HepG2 (cell line): ENCODE measurements at regions not wholly inside any gene's neighbourhood (a gene's known extent, or its start where the extent isn't known, plus 50 kb on each side); places are given as distances from the start of the nearest gene placed in this dataset.

ENCODE experiments used
- ATAC-seq: fragments of 200-7000 bp; cut with Tn5 transposase; 3 replicates; pipeline ENCODE4 v1.9.1; 2020; ENCODE audit warnings: mild to moderate bottlenecking, moderate library complexity
- BruUV-seq: library from RNA; stranded (reverse); fragments of 400-500 nt; replicated peaks from 2 replicates; lab custom pipeline; 2021; lab: Mats Ljungman, UMichigan
- CTCF ChIA-PET: fragments of 300-600 bp; formaldehyde crosslinking; extraction: SDS; loops from one replicate; lab custom pipeline; 2021; ENCODE audit warnings: low total read pairs, inconsistent platforms, low intra/inter-chr PET ratio; lab: Yijun Ruan, JAX
- POLR2A ChIA-PET: fragments of 350-600 bp; sonication (Branson Sonifier 250); formaldehyde crosslinking; loops from one replicate; lab custom pipeline; 2020; ENCODE audit warnings: antibody characterized with exemption, inconsistent platforms; lab: Yijun Ruan, JAX
- DNase-seq: peaks from one replicate; pipeline ENCODE4 v3.0.0-alpha.2; 2015; ENCODE audit warnings: low spot score
- FAIRE-seq: peaks from 3 replicates; lab custom pipeline; 2011; peaks lifted over from hg19 to GRCh38; lab: Jason Lieb, UNC
- H2AFZ ChIP-seq: one replicate; pipeline ENCODE4 v1.6.1; 2011; ENCODE audit warnings: low read length, inconsistent platforms
- H3K27ac ChIP-seq: fragments of 300-600 bp; 3 replicates; pipeline ENCODE4 v1.8.0; 2011; ENCODE audit warnings: mixed run types, mild to moderate bottlenecking, mixed read lengths, low read length, inconsistent platforms; ENCODE audit not compliant: insufficient read depth; ENCODE audit errors: extremely low read length
- H3K27me3 ChIP-seq, 2 experiments: fragments of 200-600 bp in 1 of 2; 2 replicates in 1 of 2; 3 replicates in 1 of 2; pipeline versions ENCODE4 v1.6.0 to v1.8.0; 2011; ENCODE audit warnings: low read length in 2 of 2, mild to moderate bottlenecking in 2 of 2, moderate library complexity in 2 of 2, inconsistent platforms in 1 of 2; ENCODE audit not compliant: insufficient read depth in 2 of 2, control insufficient read depth in 1 of 2
- H3K36me3 ChIP-seq, 2 experiments: fragments of 200-600 bp in 1 of 2; replicated peaks in 1 of 2; 2 replicates in 1 of 2; 3 replicates in 1 of 2; pipeline versions ENCODE4 v1.5.1 to v1.8.0; 2011; ENCODE audit warnings: low read length in 2 of 2, inconsistent platforms in 1 of 2; ENCODE audit not compliant: insufficient read depth in 2 of 2, control insufficient read depth in 1 of 2
- H3K4me1 ChIP-seq: 2 replicates; pipeline ENCODE4 v1.5.1; 2012; ENCODE audit warnings: low read length, inconsistent platforms; ENCODE audit not compliant: insufficient read depth
- H3K4me2 ChIP-seq: 2 replicates; pipeline ENCODE4 v1.6.0; 2011; ENCODE audit warnings: low read depth, low read length, inconsistent platforms
- H3K4me3 ChIP-seq, 3 experiments: fragments of 200-600 bp in 1 of 3; sonication (generic), shearing (Covaris generic) in 1 of 3; replicated peaks in 1 of 3; 2 replicates each; pipeline ENCODE4 v1.5.1; 2011 to 2016; ENCODE audit warnings: low read length in 3 of 3, inconsistent platforms in 2 of 3, low read depth in 2 of 3, mild to moderate bottlenecking in 2 of 3, control low read depth in 1 of 3, mixed read lengths in 1 of 3; ENCODE audit not compliant: insufficient read depth in 1 of 3
- H3K79me2 ChIP-seq: one replicate; pipeline ENCODE4 v1.6.1; 2011; ENCODE audit warnings: low read length, inconsistent platforms; ENCODE audit not compliant: insufficient read depth
- H3K9ac ChIP-seq: 2 replicates; pipeline ENCODE4 v1.6.0; 2011; ENCODE audit warnings: mild to moderate bottlenecking, low read depth, low read length, inconsistent platforms; ENCODE audit not compliant: insufficient read depth
- H3K9me3 ChIP-seq: 2 replicates; pipeline ENCODE4 v1.5.1; 2012; ENCODE audit warnings: mild to moderate bottlenecking, low read length
- H4K20me1 ChIP-seq: 2 replicates; pipeline ENCODE4 v1.6.0; 2011; ENCODE audit warnings: inconsistent platforms, mild to moderate bottlenecking, low read length, moderate library complexity; ENCODE audit not compliant: insufficient read depth
- ZNF746 ChIP-seq: sonication (generic); formaldehyde crosslinking; IDR thresholded peaks from 2 replicates; pipeline ENCODE4 v1.8.0; 2022; ENCODE audit warnings: mild to moderate bottlenecking, missing genetic modification reagents
- WGBS: methylation state at CpG from one replicate; pipeline ENCODE4 v1.1.6; 2017; ENCODE audit warnings: low lambda C conversion rate; 5-methylcytosine and 5-hydroxymethylcytosine counted together
- in situ Hi-C: cut with HindIII; loops from 2 replicates; pipeline ENCODE4 v1.10.0; 2017; ENCODE audit warnings: low pct_unique_long_range_greater_than_20kb; ENCODE audit not compliant: extremely low pct_ligation_motif_present
- intact Hi-C: fragments of 100-400 bp; cut with micrococcal nuclease; formaldehyde crosslinking; loops from one replicate; pipeline ENCODE4 v1.10.0; 2022; ENCODE audit not compliant: unreplicated experiment
- TF ChIP-seq, protein P1 (sequence below): sonication (generic); formaldehyde crosslinking; IDR thresholded peaks from 2 replicates; pipeline ENCODE4 v1.4.0; 2020; ENCODE audit warnings: mild to moderate bottlenecking, missing genetic modification reagents, borderline replicate concordance
- TF ChIP-seq, protein P2 (sequence below): sonication (generic); formaldehyde crosslinking; IDR thresholded peaks from 2 replicates; pipeline ENCODE4 v1.4.0; 2020; ENCODE audit warnings: missing genetic modification reagents

DNA sequence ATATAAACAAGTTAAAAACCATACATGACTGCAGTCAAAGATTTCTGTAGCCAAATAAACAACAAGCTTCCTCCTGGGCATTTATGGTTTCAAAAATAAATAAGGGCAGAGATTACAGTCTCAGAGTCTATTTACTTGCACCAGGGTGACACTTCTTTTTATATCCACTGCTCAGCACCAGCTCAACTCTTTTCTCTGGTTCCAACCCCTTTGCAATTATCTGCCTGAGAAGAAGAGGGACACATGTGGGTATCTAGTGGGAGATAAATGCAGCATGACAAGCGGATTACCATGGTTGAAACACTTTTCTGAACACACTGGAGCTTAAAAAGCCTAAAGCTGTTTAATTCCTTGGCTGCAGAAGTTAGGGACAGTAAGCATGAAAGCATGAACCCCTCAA is 311.5 kb downstream of the CNTN3 start (continued):
- TF ChIP-seq, protein P1, sequence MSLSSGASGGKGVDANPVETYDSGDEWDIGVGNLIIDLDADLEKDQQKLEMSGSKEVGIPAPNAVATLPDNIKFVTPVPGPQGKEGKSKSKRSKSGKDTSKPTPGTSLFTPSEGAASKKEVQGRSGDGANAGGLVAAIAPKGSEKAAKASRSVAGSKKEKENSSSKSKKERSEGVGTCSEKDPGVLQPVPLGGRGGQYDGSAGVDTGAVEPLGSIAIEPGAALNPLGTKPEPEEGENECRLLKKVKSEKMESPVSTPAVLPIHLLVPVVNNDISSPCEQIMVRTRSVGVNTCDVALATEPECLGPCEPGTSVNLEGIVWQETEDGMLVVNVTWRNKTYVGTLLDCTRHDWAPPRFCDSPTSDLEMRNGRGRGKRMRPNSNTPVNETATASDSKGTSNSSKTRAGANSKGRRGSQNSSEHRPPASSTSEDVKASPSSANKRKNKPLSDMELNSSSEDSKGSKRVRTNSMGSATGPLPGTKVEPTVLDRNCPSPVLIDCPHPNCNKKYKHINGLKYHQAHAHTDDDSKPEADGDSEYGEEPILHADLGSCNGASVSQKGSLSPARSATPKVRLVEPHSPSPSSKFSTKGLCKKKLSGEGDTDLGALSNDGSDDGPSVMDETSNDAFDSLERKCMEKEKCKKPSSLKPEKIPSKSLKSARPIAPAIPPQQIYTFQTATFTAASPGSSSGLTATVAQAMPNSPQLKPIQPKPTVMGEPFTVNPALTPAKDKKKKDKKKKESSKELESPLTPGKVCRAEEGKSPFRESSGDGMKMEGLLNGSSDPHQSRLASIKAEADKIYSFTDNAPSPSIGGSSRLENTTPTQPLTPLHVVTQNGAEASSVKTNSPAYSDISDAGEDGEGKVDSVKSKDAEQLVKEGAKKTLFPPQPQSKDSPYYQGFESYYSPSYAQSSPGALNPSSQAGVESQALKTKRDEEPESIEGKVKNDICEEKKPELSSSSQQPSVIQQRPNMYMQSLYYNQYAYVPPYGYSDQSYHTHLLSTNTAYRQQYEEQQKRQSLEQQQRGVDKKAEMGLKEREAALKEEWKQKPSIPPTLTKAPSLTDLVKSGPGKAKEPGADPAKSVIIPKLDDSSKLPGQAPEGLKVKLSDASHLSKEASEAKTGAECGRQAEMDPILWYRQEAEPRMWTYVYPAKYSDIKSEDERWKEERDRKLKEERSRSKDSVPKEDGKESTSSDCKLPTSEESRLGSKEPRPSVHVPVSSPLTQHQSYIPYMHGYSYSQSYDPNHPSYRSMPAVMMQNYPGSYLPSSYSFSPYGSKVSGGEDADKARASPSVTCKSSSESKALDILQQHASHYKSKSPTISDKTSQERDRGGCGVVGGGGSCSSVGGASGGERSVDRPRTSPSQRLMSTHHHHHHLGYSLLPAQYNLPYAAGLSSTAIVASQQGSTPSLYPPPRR, result no peak

DNA sequence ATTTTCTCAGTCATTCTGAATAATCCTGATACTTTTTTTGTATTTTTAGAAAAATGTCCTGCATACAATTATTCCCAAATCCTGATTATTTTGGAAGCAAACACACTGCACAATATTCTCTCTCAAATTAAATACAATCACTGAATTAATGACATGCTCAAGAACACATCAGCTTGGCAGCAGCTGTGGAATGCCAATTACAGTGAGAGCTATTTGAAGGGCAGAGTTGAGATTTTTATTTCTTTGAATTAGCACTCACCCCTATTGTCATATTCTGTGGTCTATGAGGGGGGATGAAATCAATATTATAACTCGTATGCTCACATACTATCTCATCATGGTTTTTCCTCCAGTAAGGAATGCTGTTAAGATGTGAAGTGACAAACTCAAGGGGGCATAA is 312.2 kb downstream of the CNTN3 start:
- intact Hi-C loops (no loop called here), in situ Hi-C loops (no loop called here)
- no peak for TF ChIP-seq ZNF746
- TF ChIP-seq, protein P2, sequence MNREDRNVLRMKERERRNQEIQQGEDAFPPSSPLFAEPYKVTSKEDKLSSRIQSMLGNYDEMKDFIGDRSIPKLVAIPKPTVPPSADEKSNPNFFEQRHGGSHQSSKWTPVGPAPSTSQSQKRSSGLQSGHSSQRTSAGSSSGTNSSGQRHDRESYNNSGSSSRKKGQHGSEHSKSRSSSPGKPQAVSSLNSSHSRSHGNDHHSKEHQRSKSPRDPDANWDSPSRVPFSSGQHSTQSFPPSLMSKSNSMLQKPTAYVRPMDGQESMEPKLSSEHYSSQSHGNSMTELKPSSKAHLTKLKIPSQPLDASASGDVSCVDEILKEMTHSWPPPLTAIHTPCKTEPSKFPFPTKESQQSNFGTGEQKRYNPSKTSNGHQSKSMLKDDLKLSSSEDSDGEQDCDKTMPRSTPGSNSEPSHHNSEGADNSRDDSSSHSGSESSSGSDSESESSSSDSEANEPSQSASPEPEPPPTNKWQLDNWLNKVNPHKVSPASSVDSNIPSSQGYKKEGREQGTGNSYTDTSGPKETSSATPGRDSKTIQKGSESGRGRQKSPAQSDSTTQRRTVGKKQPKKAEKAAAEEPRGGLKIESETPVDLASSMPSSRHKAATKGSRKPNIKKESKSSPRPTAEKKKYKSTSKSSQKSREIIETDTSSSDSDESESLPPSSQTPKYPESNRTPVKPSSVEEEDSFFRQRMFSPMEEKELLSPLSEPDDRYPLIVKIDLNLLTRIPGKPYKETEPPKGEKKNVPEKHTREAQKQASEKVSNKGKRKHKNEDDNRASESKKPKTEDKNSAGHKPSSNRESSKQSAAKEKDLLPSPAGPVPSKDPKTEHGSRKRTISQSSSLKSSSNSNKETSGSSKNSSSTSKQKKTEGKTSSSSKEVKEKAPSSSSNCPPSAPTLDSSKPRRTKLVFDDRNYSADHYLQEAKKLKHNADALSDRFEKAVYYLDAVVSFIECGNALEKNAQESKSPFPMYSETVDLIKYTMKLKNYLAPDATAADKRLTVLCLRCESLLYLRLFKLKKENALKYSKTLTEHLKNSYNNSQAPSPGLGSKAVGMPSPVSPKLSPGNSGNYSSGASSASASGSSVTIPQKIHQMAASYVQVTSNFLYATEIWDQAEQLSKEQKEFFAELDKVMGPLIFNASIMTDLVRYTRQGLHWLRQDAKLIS (CRISPR knock-in tag), result no peak
- 0% methylated on average over 1 of the region's 1 CpG for WGBS
- H3K27me3 ChIP-seq, result no peaks in the 10 kb centered on the region
- no peaks in the 10 kb centered on the region for H3K9me3 ChIP-seq
- DNase-seq (no peak), FAIRE-seq (no peak), ATAC-seq (no peak)
- H3K36me3 ChIP-seq, result no peaks in the 10 kb centered on the region
- no peaks in the 10 kb centered on the region for H3K79me2 ChIP-seq
- no peak overlapping the region for H3K9ac ChIP-seq
- ChIA-PET POLR2A (no interaction called here), CTCF (no interaction called here)
- H3K27ac ChIP-seq, result no peak overlapping the region
- BruUV-seq, result no TSS peak
- H4K20me1 ChIP-seq, result no peaks in the 10 kb centered on the region
- no peak overlapping the region for H2AFZ ChIP-seq
- H3K4me1 ChIP-seq, result no peaks in the 10 kb centered on the region
- no peak overlapping the region for H3K4me3 ChIP-seq
- H3K4me2 ChIP-seq, result no peak overlapping the region
